ENCODE measurements at regions not wholly inside any gene's neighbourhood (a gene's known extent, or its start where the extent isn't known, plus 50 kb on each side); places are given as distances from the start of the nearest gene placed in this dataset.

GRCh38 chr2:67096886-67097285, 300.2 kb upstream of the ETAA1 start:
- Histone ChIP-seq H3K36me3 (replicated peaks; ENCODE audit: insufficient read depth, low read length) (no peaks in the 10 kb centered on the region), H3K27ac (ENCODE audit: low read length) (no peak overlapping the region), H3F3A (ENCODE audit: insufficient read depth, low read length) (no peaks in the 10 kb centered on the region), H3K9me2 (replicated peaks; ENCODE audit: insufficient read depth, low read length) (no peaks in the 10 kb centered on the region), H3K79me2 (ENCODE audit: low read length) (no peaks in the 10 kb centered on the region), H3K9me3 (replicated peaks; ENCODE audit: insufficient read depth, low read length) (no peaks in the 10 kb centered on the region), H2AFZ (ENCODE audit: low read length) (no peak overlapping the region), H3K4me2 (ENCODE audit: low read depth, low read length) (no peak overlapping the region), H3K4me1 (ENCODE audit: low read length) (no peaks in the 10 kb centered on the region), H3K9ac (ENCODE audit: low read length) (no peak overlapping the region), H3K27me3 (replicated peaks; ENCODE audit: insufficient read depth, low read length) (no peaks in the 10 kb centered on the region), H3K4me3 (ENCODE audit: low read length) (no peak overlapping the region), H4K20me1 (ENCODE audit: insufficient read depth, low read length) (no peaks in the 10 kb centered on the region)
- DNase-seq = no peak
- TF ChIP-seq CTCF (IDR thresholded peaks at IDR 0.05; ENCODE audit: low read length) (no peak), EZH2phosphoT487 (IDR thresholded peaks at IDR 0.05; ENCODE audit: low read length) (no peak), EZH2 (optimal IDR thresholded peaks at IDR 0.05; ENCODE audit: low read depth, low read length) (no peak)

GRCh38 chr2:67103157-67103556, 294.0 kb upstream of the ETAA1 start:
- Histone ChIP-seq H3F3A (ENCODE audit: insufficient read depth, low read length) (no peaks in the 10 kb centered on the region), H3K27me3 (replicated peaks; ENCODE audit: insufficient read depth, low read length) (no peaks in the 10 kb centered on the region), H3K79me2 (ENCODE audit: low read length) (no peaks in the 10 kb centered on the region), H3K4me1 (ENCODE audit: low read length) (no peaks in the 10 kb centered on the region), H3K9me3 (replicated peaks; ENCODE audit: insufficient read depth, low read length) (no peaks in the 10 kb centered on the region), H3K27ac (ENCODE audit: low read length) (no peak overlapping the region), H3K9me2 (replicated peaks; ENCODE audit: insufficient read depth, low read length) (no peaks in the 10 kb centered on the region), H3K36me3 (replicated peaks; ENCODE audit: insufficient read depth, low read length) (no peaks in the 10 kb centered on the region), H2AFZ (ENCODE audit: low read length) (no peak overlapping the region), H3K4me3 (ENCODE audit: low read length) (no peak overlapping the region), H3K9ac (ENCODE audit: low read length) (no peak overlapping the region), H3K4me2 (ENCODE audit: low read depth, low read length) (no peak overlapping the region), H4K20me1 (ENCODE audit: insufficient read depth, low read length) (no peaks in the 10 kb centered on the region)
- DNase-seq = no peak
- TF ChIP-seq EZH2 (optimal IDR thresholded peaks at IDR 0.05; ENCODE audit: low read depth, low read length) = no peak
- no peak for TF ChIP-seq EZH2phosphoT487 (IDR thresholded peaks at IDR 0.05; ENCODE audit: low read length)

- Histone ChIP-seq H3K27me3 (replicated peaks; ENCODE audit: insufficient read depth, low read length) (no peaks in the 10 kb centered on the region), H2AFZ (ENCODE audit: low read length) (no peak overlapping the region), H3K27ac (ENCODE audit: low read length) (no peak overlapping the region), H4K20me1 (ENCODE audit: insufficient read depth, low read length) (no peaks in the 10 kb centered on the region), H3K36me3 (replicated peaks; ENCODE audit: insufficient read depth, low read length) (no peaks in the 10 kb centered on the region), H3K79me2 (ENCODE audit: low read length) (no peaks in the 10 kb centered on the region), H3K4me1 (ENCODE audit: low read length) (no peaks in the 10 kb centered on the region), H3K9me3 (replicated peaks; ENCODE audit: insufficient read depth, low read length) (no peaks in the 10 kb centered on the region), H3K9ac (ENCODE audit: low read length) (no peak overlapping the region), H3K4me2 (ENCODE audit: low read depth, low read length) (no peak overlapping the region), H3K4me3 (ENCODE audit: low read length) (no peak overlapping the region), H3K9me2 (replicated peaks; ENCODE audit: insufficient read depth, low read length) (no peaks in the 10 kb centered on the region), H3F3A (ENCODE audit: insufficient read depth, low read length) (no peaks in the 10 kb centered on the region)
- no peak for DNase-seq
- no peak for TF ChIP-seq EZH2 (optimal IDR thresholded peaks at IDR 0.05; ENCODE audit: low read depth, low read length)
- TF ChIP-seq EZH2phosphoT487 (IDR thresholded peaks at IDR 0.05; ENCODE audit: low read length) = no peak
- no peak for TF ChIP-seq CTCF (IDR thresholded peaks at IDR 0.05; ENCODE audit: low read length)
Observed at GRCh38 chr2:67108231-67108630, 288.9 kb upstream of the ETAA1 start.

GRCh38 chr2:67124531-67124930, 272.6 kb upstream of the ETAA1 start:
- Histone ChIP-seq H3K27me3 (replicated peaks; ENCODE audit: insufficient read depth, low read length) (no peaks in the 10 kb centered on the region), H3K9me3 (replicated peaks; ENCODE audit: insufficient read depth, low read length) (no peaks in the 10 kb centered on the region), H3F3A (ENCODE audit: insufficient read depth, low read length) (no peaks in the 10 kb centered on the region), H3K9me2 (replicated peaks; ENCODE audit: insufficient read depth, low read length) (no peaks in the 10 kb centered on the region), H3K27ac (ENCODE audit: low read length) (no peak overlapping the region), H2AFZ (ENCODE audit: low read length) (no peak overlapping the region), H3K4me3 (ENCODE audit: low read length) (no peak overlapping the region), H3K4me1 (ENCODE audit: low read length) (no peaks in the 10 kb centered on the region), H3K79me2 (ENCODE audit: low read length) (no peaks in the 10 kb centered on the region), H3K36me3 (replicated peaks; ENCODE audit: insufficient read depth, low read length) (no peaks in the 10 kb centered on the region), H3K4me2 (ENCODE audit: low read depth, low read length) (no peak overlapping the region), H4K20me1 (ENCODE audit: insufficient read depth, low read length) (no peaks in the 10 kb centered on the region), H3K9ac (ENCODE audit: low read length) (no peak overlapping the region)
- TF ChIP-seq EZH2phosphoT487 (IDR thresholded peaks at IDR 0.05; ENCODE audit: low read length) (no peak), EZH2 (optimal IDR thresholded peaks at IDR 0.05; ENCODE audit: low read depth, low read length) (no peak)
- DNase-seq = no peak

All from MM.1S (cell line).